ENCODE measurements at regions not wholly inside any gene's neighbourhood (a gene's known extent, or its start where the extent isn't known, plus 50 kb on each side); places are given as distances from the start of the nearest gene placed in this dataset.

DNA sequence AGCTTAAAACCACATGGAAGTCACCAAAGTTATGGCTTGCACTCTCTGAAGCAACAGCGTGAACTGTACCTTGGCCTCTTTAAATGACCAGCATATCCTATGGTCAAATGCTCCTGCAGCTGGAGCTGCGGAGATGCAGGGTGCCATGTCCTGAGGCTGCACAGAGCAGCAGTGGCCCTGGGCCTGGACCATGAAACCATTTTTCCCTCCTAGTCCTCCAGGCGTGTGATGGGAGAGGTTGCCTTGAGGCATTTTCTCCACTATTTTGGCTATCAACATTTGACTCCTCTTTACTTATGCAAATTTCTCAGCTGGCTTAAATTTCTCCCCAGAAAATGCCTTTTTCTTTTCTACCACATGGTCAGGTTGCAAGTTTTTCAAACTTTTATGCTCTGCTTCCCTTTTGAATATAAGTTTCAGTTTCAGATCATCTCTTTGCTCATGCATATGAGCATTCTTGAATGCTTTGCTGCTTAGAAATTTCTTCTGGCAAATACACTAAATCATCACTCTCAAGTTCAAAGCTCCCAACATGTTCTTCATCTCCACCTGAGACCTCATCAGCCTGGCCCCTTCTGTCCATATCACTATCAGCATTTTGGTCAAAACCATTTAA is 82.9 kb upstream of the TMEFF2 start:
- no peak overlapping the region for H2AK5ac ChIP-seq (ENCODE audit: low read depth, low read length)
- CTCF ChIA-PET (ENCODE audit: partially characterized antibody), result interaction anchor here (1.1 to 1.2 kb wide), 4 partner anchors 10 to 465 kb away, joined by 3 to 5 read pairs (median 4); no protein-coding TSS in a partner anchor
- H3K4me3 ChIP-seq (ENCODE audit: extremely low read depth in 1 of 4, insufficient read depth in 2 of 4, low read depth in 3 of 4, low read length in 4 of 4), result no peak overlapping the region
- TF ChIP-seq SP2 (IDR thresholded peaks at IDR 0.05; ENCODE audit: low read length) (no peak), KDM5A (IDR thresholded peaks at IDR 0.05; ENCODE audit: low read length) (no peak)
- no peak overlapping the region for H3K4ac ChIP-seq (replicated peaks; ENCODE audit: insufficient read length, low read depth, low read length)
- no peak overlapping the region for H4K8ac ChIP-seq (ENCODE audit: extremely low read depth, insufficient read depth, low read length)
- POLR2A ChIA-PET (ENCODE audit: partially characterized antibody), result no interaction called here
- H3K36me3 ChIP-seq (ENCODE audit: control insufficient read depth in 2 of 4, insufficient read depth in 4 of 4, low read length in 3 of 4), result no peaks in the 10 kb centered on the region; a peak in 1 of 8 replicates
- H4K91ac ChIP-seq (replicated peaks; ENCODE audit: insufficient read length, low read length), result no peak overlapping the region
- no peak overlapping the region for H3K27ac ChIP-seq (ENCODE audit: low read depth, low read length)
- H2AFZ ChIP-seq (ENCODE audit: low read length), result no peak overlapping the region
- no peak overlapping the region for H3K56ac ChIP-seq (replicated peaks; ENCODE audit: insufficient read length, low read depth, low read length)
- H3K27me3 ChIP-seq (replicated peaks in 1 of 4; ENCODE audit: control insufficient read depth in 3 of 4, extremely low read depth in 1 of 4, insufficient read depth in 3 of 4, low read length in 3 of 4), result no peaks in the 10 kb centered on the region
- no peaks in the 10 kb centered on the region for H4K20me1 ChIP-seq (replicated peaks in 1 of 2; ENCODE audit: control insufficient read depth in 1 of 2, insufficient read depth in 2 of 2, low read length in 2 of 2)
- no peak overlapping the region for H3K23ac ChIP-seq (ENCODE audit: insufficient read length)
- H3K79me1 ChIP-seq (ENCODE audit: low read depth, low read length), result no peaks in the 10 kb centered on the region
- H3K4me2 ChIP-seq (ENCODE audit: insufficient read depth in 1 of 2, low read depth in 2 of 2, low read length in 2 of 2), result no peak overlapping the region
- no peaks in the 10 kb centered on the region for H3K79me2 ChIP-seq (ENCODE audit: control insufficient read depth in 1 of 2, insufficient read depth in 2 of 2, low read length in 2 of 2)
- H2BK120ac ChIP-seq (replicated peaks; ENCODE audit: low read depth, low read length), result no peak overlapping the region
- no peak overlapping the region for H3K14ac ChIP-seq (ENCODE audit: insufficient read length)
- DNase-seq (ENCODE audit: low read depth in 1 of 2, low spot score in 2 of 2), result no peak
- no peak overlapping the region for H4K5ac ChIP-seq (ENCODE audit: insufficient read length, low read depth, low read length)
- H3K9me3 ChIP-seq (ENCODE audit: insufficient read depth in 2 of 2, low read depth in 1 of 2, low read length in 1 of 2), result 0 out of 4 replicates have a peak, but pooled peaks cover 3% of the 10 kb centered on the region in 2 experiments
- H3K18ac ChIP-seq (ENCODE audit: extremely low read depth, low read length), result no peak overlapping the region
- no peak overlapping the region for H2BK20ac ChIP-seq (ENCODE audit: low read length)
- no peaks in the 10 kb centered on the region; a peak in 1 of 7 replicates for H3K4me1 ChIP-seq (replicated peaks in 1 of 4; ENCODE audit: control insufficient read depth in 3 of 4, insufficient read depth in 4 of 4, low read length in 3 of 4)
- no peaks in the 10 kb centered on the region for H3K23me2 ChIP-seq (ENCODE audit: low read depth, low read length)
- 84% methylated on average over 3 of the region's 3 CpGs; no CpG with 5 or more reads in 1 of the 2 experiments for WGBS, 2 experiments (ENCODE audit: extremely low coverage in 1 of 2, insufficient coverage in 1 of 2, insufficient read length in 1 of 2, insufficient replicate concordance in 2 of 2, low coverage in 1 of 2, low lambda C conversion rate in 2 of 2, missing lambda C conversion rate in 1 of 2)
- H2BK15ac ChIP-seq (ENCODE audit: low read length), result no peak overlapping the region
- FAIRE-seq, result no peak
- H2BK5ac ChIP-seq (ENCODE audit: low read depth, low read length), result no peak overlapping the region
- no peak overlapping the region for H2BK12ac ChIP-seq (ENCODE audit: low read depth, low read length)
- H3K9ac ChIP-seq (replicated peaks in 1 of 4; ENCODE audit: extremely low read depth in 1 of 4, low read depth in 3 of 4, low read length in 3 of 4), result no peak overlapping the region
